ENCODE measurements at regions not wholly inside any gene's neighbourhood (a gene's known extent, or its start where the extent isn't known, plus 50 kb on each side); places are given as distances from the start of the nearest gene placed in this dataset.
"Not testable (repeated sequence)": the region's sequence is repeated elsewhere in the genome, so short reads cannot be mapped to it uniquely, and the experiment has no call there.

DNA sequence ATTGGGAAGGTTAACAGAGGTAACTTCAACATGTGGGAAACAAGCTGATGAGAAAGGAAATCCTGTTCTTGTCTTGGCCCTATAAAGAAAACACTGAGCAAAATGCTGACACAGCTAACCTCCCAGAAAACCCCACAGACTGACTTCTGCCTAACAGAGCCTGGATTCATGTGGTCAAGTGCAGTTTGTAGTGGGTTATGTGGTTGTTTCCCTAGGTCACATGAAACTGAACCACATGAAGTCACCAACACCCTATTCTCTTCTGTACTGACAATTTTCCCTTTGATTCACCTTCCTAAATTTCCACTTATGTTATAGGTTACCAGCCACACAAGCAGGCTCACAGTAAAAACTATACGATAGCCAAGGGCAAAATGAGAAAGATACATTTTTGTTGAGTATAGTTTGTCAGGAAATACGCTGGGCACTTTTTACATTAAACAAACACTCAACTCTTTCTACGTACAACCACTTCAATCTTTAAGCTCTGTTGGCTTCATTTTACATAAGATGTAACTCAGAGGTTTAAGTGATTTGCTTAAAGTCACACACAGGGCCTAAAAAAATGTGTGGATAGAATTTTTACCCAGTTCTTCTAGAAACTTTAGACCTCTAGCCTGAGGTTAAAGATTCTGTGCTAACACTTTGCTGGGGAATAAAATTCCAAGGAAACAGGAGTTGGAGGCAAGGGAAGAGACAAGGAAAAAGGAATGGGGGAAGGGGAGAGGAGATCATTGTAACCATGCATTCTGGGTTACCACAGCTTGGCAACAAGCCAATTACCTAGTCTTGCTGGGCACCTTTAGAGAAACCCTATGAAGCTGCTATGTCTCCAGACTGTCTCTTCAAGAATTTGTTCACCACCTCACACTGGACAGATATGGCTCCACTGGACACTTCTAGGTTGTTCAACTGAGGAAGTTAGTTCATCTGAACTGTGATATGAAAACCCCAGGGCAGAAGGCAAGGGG is 601.6 kb upstream of the USP24 start:
- ATAC-seq: no peak
- DNase-seq: no peak
- no peaks in the 10 kb centered on the region for H3K27me3 Mint-ChIP-seq (ENCODE audit: low read depth)
- H3K9me3 Mint-ChIP-seq: no peaks in the 10 kb centered on the region
- H3K4me3 Mint-ChIP-seq: no peak overlapping the region
- H3K36me3 Mint-ChIP-seq (ENCODE audit: insufficient read depth): no peaks in the 10 kb centered on the region
- H3K4me1 Mint-ChIP-seq (ENCODE audit: low read depth): no peaks in the 10 kb centered on the region

DNA sequence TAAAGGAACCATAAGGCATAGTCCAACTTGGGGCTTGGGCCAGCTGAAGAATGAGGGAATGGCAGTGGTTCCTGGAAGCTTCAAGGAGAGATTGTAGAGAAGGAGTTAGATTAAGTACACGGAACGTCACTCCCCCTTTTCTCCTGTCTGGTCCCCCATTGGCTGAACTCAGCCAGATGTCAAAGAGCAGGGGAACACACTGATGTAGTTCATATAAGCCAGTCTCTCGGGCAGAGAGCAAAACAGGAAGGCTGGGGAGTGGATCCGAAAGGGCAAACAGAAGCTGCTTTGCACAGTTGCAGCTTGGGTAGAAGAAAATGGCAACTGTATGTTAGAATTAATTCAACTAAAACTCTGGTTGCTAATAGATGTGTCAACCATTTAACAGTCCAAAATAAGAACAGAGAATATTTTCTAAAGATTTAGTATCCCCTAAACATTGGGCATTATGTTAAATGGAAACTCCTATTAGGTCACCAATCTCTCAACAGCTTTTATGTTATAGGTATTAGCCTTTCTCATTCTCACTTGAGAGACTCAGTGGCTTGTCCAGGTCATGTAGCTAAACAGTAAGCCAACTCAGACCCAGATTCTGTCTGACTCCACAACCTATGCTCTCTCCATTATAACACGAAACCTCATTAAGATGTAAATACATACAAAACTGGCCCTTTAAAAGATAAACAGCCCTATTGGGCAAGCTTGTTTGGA is 600.7 kb upstream of the USP24 start:
- ATAC-seq (no peak), DNase-seq (no peak)
- no peaks in the 10 kb centered on the region for H3K36me3 Mint-ChIP-seq (ENCODE audit: insufficient read depth)
- no peaks in the 10 kb centered on the region for H3K4me1 Mint-ChIP-seq (ENCODE audit: low read depth)
- no peaks in the 10 kb centered on the region for H3K9me3 Mint-ChIP-seq
- H3K4me3 Mint-ChIP-seq: no peak overlapping the region
- no peaks in the 10 kb centered on the region for H3K27me3 Mint-ChIP-seq (ENCODE audit: low read depth)

DNA sequence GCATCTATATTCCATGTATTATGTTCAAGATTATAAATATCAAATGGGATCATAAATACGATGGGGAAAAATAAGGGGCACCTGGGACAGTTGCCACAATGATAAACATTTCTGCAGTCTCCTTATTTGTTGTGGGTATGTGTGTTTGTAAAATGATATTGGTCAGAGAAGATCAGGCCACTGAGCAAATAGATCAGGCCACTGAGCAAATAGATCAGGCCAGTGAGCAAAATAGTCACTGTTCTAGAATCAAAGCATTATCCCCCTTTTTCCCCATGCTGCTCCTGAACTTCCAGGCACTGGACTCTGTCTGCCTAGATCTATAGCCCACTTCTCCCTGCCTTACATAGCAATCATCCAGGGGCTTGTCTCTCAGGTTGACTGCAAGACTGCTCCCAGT is 599.8 kb upstream of the USP24 start:
- ATAC-seq (no peak), DNase-seq (no peak)
- H3K27me3 Mint-ChIP-seq (ENCODE audit: low read depth): no peaks in the 10 kb centered on the region
- H3K4me3 Mint-ChIP-seq: no peak overlapping the region
- no peaks in the 10 kb centered on the region for H3K36me3 Mint-ChIP-seq (ENCODE audit: insufficient read depth)
- no peaks in the 10 kb centered on the region for H3K4me1 Mint-ChIP-seq (ENCODE audit: low read depth)
- H3K9me3 Mint-ChIP-seq: no peaks in the 10 kb centered on the region

GRCh38 chr1:55813618-55814017 is 598.5 kb upstream of the USP24 start:
- no peaks in the 10 kb centered on the region for H3K9me3 Mint-ChIP-seq

GRCh38 chr1:55812281-55812680 is 597.1 kb upstream of the USP24 start:
- no peaks in the 10 kb centered on the region for H3K27me3 Mint-ChIP-seq (ENCODE audit: low read depth)
- ATAC-seq (no peak), DNase-seq (no peak)
- H3K4me3 Mint-ChIP-seq: no peak overlapping the region
- H3K36me3 Mint-ChIP-seq (ENCODE audit: insufficient read depth): no peaks in the 10 kb centered on the region
- H3K9me3 Mint-ChIP-seq: no peaks in the 10 kb centered on the region
- no peaks in the 10 kb centered on the region for H3K4me1 Mint-ChIP-seq (ENCODE audit: low read depth)

More at GRCh38 chr1:55813618-55814017, 598.5 kb upstream of the USP24 start:
- no peaks in the 10 kb centered on the region for H3K36me3 Mint-ChIP-seq (ENCODE audit: insufficient read depth)
- H3K4me1 Mint-ChIP-seq (ENCODE audit: low read depth): no peaks in the 10 kb centered on the region
- ATAC-seq: no peak
- DNase-seq: no peak
- no peaks in the 10 kb centered on the region for H3K27me3 Mint-ChIP-seq (ENCODE audit: low read depth)
- no peak overlapping the region for H3K4me3 Mint-ChIP-seq

- H3K36me3 Mint-ChIP-seq (ENCODE audit: insufficient read depth): no peaks in the 10 kb centered on the region
- H3K27me3 Mint-ChIP-seq (ENCODE audit: low read depth): peaks cover 6% of the 10 kb centered on the region
- H3K9me3 Mint-ChIP-seq: peaks cover 6% of the 10 kb centered on the region
- no peak overlapping the region for H3K4me3 Mint-ChIP-seq
- DNase-seq: no peak
- no peak for ATAC-seq
- H3K4me1 Mint-ChIP-seq (ENCODE audit: low read depth): no peaks in the 10 kb centered on the region
Observed at GRCh38 chr1:55808263-55808662, 593.1 kb upstream of the USP24 start.

- DNase-seq (no peak), ATAC-seq (no peak)
- no peaks in the 10 kb centered on the region for H3K4me1 Mint-ChIP-seq (ENCODE audit: low read depth)
- peaks cover 6% of the 10 kb centered on the region for H3K9me3 Mint-ChIP-seq
- H3K4me3 Mint-ChIP-seq: no peak overlapping the region
- H3K36me3 Mint-ChIP-seq (ENCODE audit: insufficient read depth): no peaks in the 10 kb centered on the region
- peaks cover 6% of the 10 kb centered on the region for H3K27me3 Mint-ChIP-seq (ENCODE audit: low read depth)
Observed at GRCh38 chr1:55803429-55803828, 588.3 kb upstream of the USP24 start.

DNA sequence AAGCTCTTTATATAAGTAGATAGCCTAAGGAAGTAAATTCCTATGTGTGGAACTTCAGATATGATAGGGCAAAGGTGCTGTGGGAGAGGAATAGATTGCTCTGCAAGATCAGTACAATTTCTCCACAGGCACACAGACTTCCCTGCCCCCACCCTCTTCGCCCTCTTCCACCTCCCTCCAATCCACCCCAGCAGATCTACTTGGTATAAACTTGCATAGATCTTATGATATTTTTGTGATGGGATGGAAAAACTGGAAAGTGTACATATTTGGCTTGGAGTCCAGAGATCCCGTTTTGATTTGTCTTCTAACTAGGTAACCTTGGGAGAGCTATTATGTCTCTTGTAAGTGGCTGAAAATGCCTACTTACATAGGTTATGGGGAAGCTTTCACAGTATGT is 586.3 kb upstream of the USP24 start:
- Mint-ChIP-seq H3K4me1 (ENCODE audit: low read depth) (no peaks in the 10 kb centered on the region), H3K36me3 (ENCODE audit: insufficient read depth) (no peaks in the 10 kb centered on the region), H3K4me3 (no peak overlapping the region), H3K27me3 (ENCODE audit: low read depth) (peaks cover 6% of the 10 kb centered on the region), H3K9me3 (peaks cover 6% of the 10 kb centered on the region)
- no peak for ATAC-seq
- DNase-seq: no peak

GRCh38 chr1:55800503-55800902 is 585.3 kb upstream of the USP24 start:
- Mint-ChIP-seq H3K36me3 (ENCODE audit: insufficient read depth) (no peaks in the 10 kb centered on the region), H3K4me3 (no peak overlapping the region), H3K27me3 (ENCODE audit: low read depth) (no peaks in the 10 kb centered on the region), H3K9me3 (peaks cover under 1% of the 10 kb centered on the region), H3K4me1 (ENCODE audit: low read depth) (no peaks in the 10 kb centered on the region)
- ATAC-seq (no peak), DNase-seq (no peak)

DNA sequence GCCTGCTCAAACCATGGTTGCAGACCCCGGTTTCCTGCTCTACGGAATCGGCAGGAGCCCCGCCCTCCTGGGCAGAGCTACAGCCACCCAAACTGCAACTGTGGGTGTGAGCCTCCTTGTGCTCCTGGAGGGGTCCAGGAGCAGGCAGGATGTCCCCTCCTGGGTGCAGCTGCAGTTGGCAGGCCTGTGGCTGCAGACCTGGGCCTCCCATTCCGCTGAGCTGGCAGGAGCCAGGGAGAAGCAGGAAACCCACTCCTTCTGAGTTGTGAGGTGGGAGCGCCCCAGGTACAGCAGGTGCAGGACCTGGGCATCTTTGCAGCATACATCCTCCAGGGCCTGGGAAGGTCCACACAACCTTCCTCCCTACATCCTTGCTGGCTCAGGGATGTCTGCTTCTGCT is 578.7 kb upstream of the USP24 start:
- no peak for DNase-seq
- ATAC-seq: no peak
- no peaks in the 10 kb centered on the region for H3K4me1 Mint-ChIP-seq (ENCODE audit: low read depth)
- H3K4me3 Mint-ChIP-seq: no peak overlapping the region
- H3K36me3 Mint-ChIP-seq (ENCODE audit: insufficient read depth): no peaks in the 10 kb centered on the region
- peaks cover 3% of the 10 kb centered on the region for H3K9me3 Mint-ChIP-seq
- peaks cover 2% of the 10 kb centered on the region for H3K27me3 Mint-ChIP-seq (ENCODE audit: low read depth)

DNA sequence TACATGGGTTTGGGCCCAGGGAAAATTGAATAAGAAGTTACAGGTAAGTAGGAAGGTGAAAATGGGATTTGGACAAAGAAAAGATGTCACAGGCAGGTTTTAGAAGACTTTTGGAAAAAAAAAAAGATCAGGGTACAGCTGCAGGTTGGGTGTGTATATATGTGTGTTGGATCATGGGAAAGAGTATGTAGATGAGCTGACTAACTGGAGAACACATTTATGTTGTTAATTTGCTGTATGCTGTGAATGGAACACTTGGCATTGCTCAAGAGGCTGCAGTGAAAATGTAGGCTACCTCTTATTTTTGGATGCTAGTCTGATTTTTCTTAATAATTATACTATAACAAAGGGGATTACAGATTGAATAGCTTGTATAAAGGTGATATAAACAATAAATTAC is 577.7 kb upstream of the USP24 start:
- peaks cover 7% of the 10 kb centered on the region for H3K9me3 Mint-ChIP-seq
- no peak for DNase-seq
- H3K4me3 Mint-ChIP-seq: no peak overlapping the region
- H3K4me1 Mint-ChIP-seq (ENCODE audit: low read depth): no peaks in the 10 kb centered on the region
- no peak for ATAC-seq
- H3K27me3 Mint-ChIP-seq (ENCODE audit: low read depth): peaks cover 2% of the 10 kb centered on the region
- no peaks in the 10 kb centered on the region for H3K36me3 Mint-ChIP-seq (ENCODE audit: insufficient read depth)

- no peaks in the 10 kb centered on the region for H3K36me3 Mint-ChIP-seq (ENCODE audit: insufficient read depth)
- H3K4me1 Mint-ChIP-seq (ENCODE audit: low read depth): no peaks in the 10 kb centered on the region
- DNase-seq (no peak), ATAC-seq (no peak)
- peaks cover 7% of the 10 kb centered on the region for H3K9me3 Mint-ChIP-seq
- H3K4me3 Mint-ChIP-seq: no peak overlapping the region
- peaks cover 4% of the 10 kb centered on the region for H3K27me3 Mint-ChIP-seq (ENCODE audit: low read depth)
Observed at GRCh38 chr1:55789466-55789865, 574.3 kb upstream of the USP24 start.

DNA sequence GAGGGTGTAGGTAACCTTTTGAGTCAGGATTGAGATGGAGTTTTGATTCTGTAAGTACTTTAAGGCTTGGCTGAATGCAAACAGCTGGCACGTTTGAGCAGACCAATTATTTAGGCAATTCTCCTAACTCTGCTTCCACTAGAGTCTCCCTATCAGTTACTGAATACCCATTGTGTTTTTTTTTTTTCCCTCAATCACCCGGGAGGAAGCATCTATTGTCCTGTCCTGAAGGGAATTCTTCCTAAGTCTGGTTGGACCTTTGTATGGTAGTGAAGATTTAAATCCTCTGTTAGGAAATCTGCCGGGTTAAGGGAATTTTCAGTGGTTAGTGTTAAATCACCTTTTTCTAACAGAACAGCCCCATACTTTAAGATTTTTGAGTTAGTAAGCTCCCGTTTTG is 571.2 kb upstream of the USP24 start:
- DNase-seq (no peak), ATAC-seq (no peak)
- Mint-ChIP-seq H3K4me1 (ENCODE audit: low read depth) (no peaks in the 10 kb centered on the region), H3K9me3 (peaks cover 3% of the 10 kb centered on the region), H3K27me3 (ENCODE audit: low read depth) (peaks cover 4% of the 10 kb centered on the region), H3K4me3 (no peak overlapping the region), H3K36me3 (ENCODE audit: insufficient read depth) (no peaks in the 10 kb centered on the region)

DNA sequence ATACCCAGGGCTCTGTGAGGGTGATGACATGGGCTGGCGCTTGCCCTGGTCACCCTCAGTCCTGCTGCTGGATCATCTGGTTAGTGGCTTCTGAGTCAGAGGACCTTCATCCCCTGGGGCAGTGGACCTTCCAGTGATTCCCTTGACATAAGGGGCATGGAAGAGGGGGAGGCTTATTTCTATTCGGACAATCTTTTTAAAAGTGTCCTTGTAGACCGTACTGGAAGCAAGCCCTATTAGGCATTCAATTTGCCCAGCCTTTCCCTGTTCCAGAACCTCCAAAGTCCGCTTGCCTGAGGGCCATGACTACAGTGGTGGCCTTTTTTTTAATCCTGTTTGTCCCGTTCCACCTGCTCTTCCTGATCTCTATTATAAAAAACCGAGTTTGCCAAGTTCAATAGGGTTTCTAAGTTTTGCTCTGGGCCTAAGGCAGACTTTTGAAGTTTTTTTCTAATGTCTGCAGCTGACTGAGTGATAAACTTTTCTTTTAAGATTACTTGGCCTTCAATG is 569.8 kb upstream of the USP24 start:
- H3K27me3 Mint-ChIP-seq (ENCODE audit: low read depth); ATAC-seq; H3K9me3 Mint-ChIP-seq; DNase-seq; H3K4me3 Mint-ChIP-seq; H3K36me3 Mint-ChIP-seq (ENCODE audit: insufficient read depth); H3K4me1 Mint-ChIP-seq (ENCODE audit: low read depth): not testable (repeated sequence)
